HEK293 (cell line): ENCODE measurements at regions not wholly inside any gene's neighbourhood (a gene's known extent, or its start where the extent isn't known, plus 50 kb on each side); places are given as distances from the start of the nearest gene placed in this dataset.

Experiments used
- CTCF ChIP-seq: fragments of 450-650 bp; formaldehyde crosslinking; IDR thresholded peaks from 2 replicates; pipeline ENCODE4 v1.5.1; 2016; ENCODE audit warnings: missing biosample characterization, missing genetic modification characterization
- MYNN ChIP-seq: fragments of 450-650 bp; formaldehyde crosslinking; IDR thresholded peaks from 2 replicates; pipeline ENCODE4 v1.5.1; 2016; ENCODE audit warnings: missing biosample characterization, missing genetic modification characterization, borderline replicate concordance
- ZBTB20 ChIP-seq: fragments of 450-650 bp; formaldehyde crosslinking; IDR thresholded peaks from 2 replicates; pipeline ENCODE4 v1.5.1; 2016; ENCODE audit warnings: missing biosample characterization, missing genetic modification characterization
- ZBTB21 ChIP-seq: fragments of 450-650 bp; formaldehyde crosslinking; IDR thresholded peaks from 2 replicates; pipeline ENCODE4 v1.5.1; 2017; ENCODE audit warnings: missing biosample characterization, missing genetic modification characterization
- ZFP69B ChIP-seq: fragments of 450-650 bp; formaldehyde crosslinking; IDR thresholded peaks from 2 replicates; pipeline ENCODE4 v1.5.1; 2016; ENCODE audit warnings: missing biosample characterization, missing genetic modification characterization
- ZNF707 ChIP-seq: fragments of 450-650 bp; formaldehyde crosslinking; IDR thresholded peaks from 2 replicates; pipeline ENCODE4 v1.5.1; 2016; ENCODE audit warnings: missing biosample characterization, missing genetic modification characterization
- TF ChIP-seq, protein P1 (sequence below): fragments of 450-650 bp; formaldehyde crosslinking; optimal IDR thresholded peaks from 2 replicates; pipeline ENCODE3; 2016; ENCODE audit warnings: missing biosample characterization, mild to moderate bottlenecking, missing genetic modification characterization

DNA sequence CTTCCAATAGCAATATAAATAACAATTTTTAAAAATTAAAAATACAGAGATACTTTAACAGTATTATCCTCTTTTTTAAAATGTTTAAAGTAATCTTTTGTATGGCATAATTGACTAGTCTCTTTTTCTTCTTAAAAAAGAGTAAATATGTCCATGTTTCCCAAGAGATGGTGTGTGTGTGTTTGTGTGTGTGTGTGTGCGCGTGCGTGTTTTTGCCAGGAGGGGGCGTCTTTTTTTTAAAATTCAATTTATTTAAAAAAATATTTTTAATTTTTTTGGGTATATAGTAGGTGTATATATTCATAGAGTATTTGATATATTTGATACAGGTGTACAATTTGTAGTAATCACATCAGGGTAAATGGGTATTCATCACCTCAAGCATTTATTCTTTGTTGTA, 1073.7 kb downstream of the PCDH7 start:
- TF ChIP-seq ZBTB20 (tag by site-specific recombination) (no peak), MYNN (tag by site-specific recombination) (no peak), ZFP69B (tag by site-specific recombination) (no peak), ZBTB21 (tag by site-specific recombination) (no peak), CTCF (tag by site-specific recombination) (no peak), ZNF707 (no peak)
- TF ChIP-seq, protein P1, sequence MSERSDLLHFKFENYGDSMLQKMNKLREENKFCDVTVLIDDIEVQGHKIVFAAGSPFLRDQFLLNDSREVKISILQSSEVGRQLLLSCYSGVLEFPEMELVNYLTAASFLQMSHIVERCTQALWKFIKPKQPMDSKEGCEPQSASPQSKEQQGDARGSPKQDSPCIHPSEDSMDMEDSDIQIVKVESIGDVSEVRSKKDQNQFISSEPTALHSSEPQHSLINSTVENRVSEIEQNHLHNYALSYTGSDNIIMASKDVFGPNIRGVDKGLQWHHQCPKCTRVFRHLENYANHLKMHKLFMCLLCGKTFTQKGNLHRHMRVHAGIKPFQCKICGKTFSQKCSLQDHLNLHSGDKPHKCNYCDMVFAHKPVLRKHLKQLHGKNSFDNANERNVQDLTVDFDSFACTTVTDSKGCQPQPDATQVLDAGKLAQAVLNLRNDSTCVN, result no peak
